NCI-H1092 (cell line): ENCODE measurements at regions not wholly inside any gene's neighbourhood (a gene's known extent, or its start where the extent isn't known, plus 50 kb on each side); places are given as distances from the start of the nearest gene placed in this dataset.

ENCODE experiments used
- DNase-seq: peaks from one replicate; lab custom pipeline; 2025; lab: John Stamatoyannopoulos, UW

- no peak for DNase-seq
Observed at GRCh38 chr1:229762891-229763290, 136.8 kb downstream of the URB2 start.

- DNase-seq, result peak; percentile 9
Observed at GRCh38 chr1:229768232-229768631, 142.2 kb downstream of the URB2 start.

- no peak for DNase-seq
Observed at GRCh38 chr1:229769006-229769405, 143.0 kb downstream of the URB2 start.

- DNase-seq, result no peak
Observed at GRCh38 chr1:229769809-229770208, 143.8 kb downstream of the URB2 start.

GRCh38 chr1:229778794-229779193, 152.7 kb downstream of the URB2 start:
- peak; percentile 89 for DNase-seq

- DNase-seq, result peak; percentile 92
Observed at GRCh38 chr1:229781453-229781852, 155.4 kb downstream of the URB2 start.

GRCh38 chr1:229782469-229782868, 156.4 kb downstream of the URB2 start:
- DNase-seq, result no peak

- no peak for DNase-seq
Observed at GRCh38 chr1:229784834-229785233, 158.8 kb downstream of the URB2 start.

- DNase-seq, result no peak
Observed at GRCh38 chr1:229786974-229787610, 161.0 kb downstream of the URB2 start.

- no peak for DNase-seq
Observed at GRCh38 chr1:229788004-229788403, 162.0 kb downstream of the URB2 start.

- DNase-seq, result no peak
Observed at GRCh38 chr1:229792012-229792975, 166.2 kb downstream of the URB2 start.

GRCh38 chr1:229793488-229793887, 167.4 kb downstream of the URB2 start:
- DNase-seq, result no peak

GRCh38 chr1:229798558-229798957, 172.5 kb downstream of the URB2 start:
- no peak for DNase-seq

GRCh38 chr1:229803626-229804217, 177.7 kb downstream of the URB2 start:
- no peak for DNase-seq

GRCh38 chr1:229808272-229808671, 182.2 kb downstream of the URB2 start:
- DNase-seq, result no peak

- DNase-seq, result no peak
Observed at GRCh38 chr1:229810140-229810539, 184.1 kb downstream of the URB2 start.

GRCh38 chr1:229810961-229811360, 184.9 kb downstream of the URB2 start:
- no peak for DNase-seq

GRCh38 chr1:229812148-229812547, 186.1 kb downstream of the URB2 start:
- no peak for DNase-seq

GRCh38 chr1:229812693-229813092, 186.6 kb downstream of the URB2 start:
- no peak for DNase-seq

GRCh38 chr1:229815076-229815475, 189.0 kb downstream of the URB2 start:
- DNase-seq, result no peak

- DNase-seq, result no peak
Observed at GRCh38 chr1:229815961-229816360, 189.9 kb downstream of the URB2 start.

GRCh38 chr1:229817936-229818335, 191.9 kb downstream of the URB2 start:
- no peak for DNase-seq

- no peak for DNase-seq
Observed at GRCh38 chr1:229819091-229819490, 193.0 kb downstream of the URB2 start.
